B cell (primary cell): ENCODE measurements at regions not wholly inside any gene's neighbourhood (a gene's known extent, or its start where the extent isn't known, plus 50 kb on each side); places are given as distances from the start of the nearest gene placed in this dataset.

Experiments used
- EZH2 ChIP-seq: IDR thresholded peaks from 2 replicates; pipeline ENCODE4 v1.6.1; 2012; ENCODE audit warnings: borderline replicate concordance, low read depth, mild to moderate bottlenecking, moderate library complexity, low read length; ENCODE audit not compliant: insufficient read depth, poor library complexity, severe bottlenecking
- TF ChIP-seq, protein P1 (sequence below): fragments of 200-600 bp; IDR thresholded peaks from one replicate; pipeline ENCODE4 v1.8.0; 2022; ENCODE audit warnings: antibody characterized with exemption, mild to moderate bottlenecking

DNA sequence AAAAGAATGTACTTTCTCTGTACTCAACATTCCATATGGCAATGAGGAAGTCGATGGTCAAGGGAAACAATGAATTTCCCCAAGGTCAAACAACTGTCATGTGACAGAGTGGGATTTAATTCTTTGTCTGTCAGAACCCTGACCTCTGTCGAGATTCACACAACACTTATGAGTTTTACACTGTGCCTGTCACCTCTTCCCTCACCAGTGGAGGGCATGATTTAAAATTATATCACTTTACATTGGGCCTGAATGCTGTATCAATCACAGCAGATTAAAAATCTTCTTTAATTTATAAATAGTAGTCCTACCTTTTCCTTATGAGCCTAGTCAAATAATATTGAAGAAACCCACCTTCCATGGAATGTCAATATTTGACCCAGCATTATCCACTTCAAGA, 276.7 kb downstream of the CDH10 start:
- TF ChIP-seq, protein P1, sequence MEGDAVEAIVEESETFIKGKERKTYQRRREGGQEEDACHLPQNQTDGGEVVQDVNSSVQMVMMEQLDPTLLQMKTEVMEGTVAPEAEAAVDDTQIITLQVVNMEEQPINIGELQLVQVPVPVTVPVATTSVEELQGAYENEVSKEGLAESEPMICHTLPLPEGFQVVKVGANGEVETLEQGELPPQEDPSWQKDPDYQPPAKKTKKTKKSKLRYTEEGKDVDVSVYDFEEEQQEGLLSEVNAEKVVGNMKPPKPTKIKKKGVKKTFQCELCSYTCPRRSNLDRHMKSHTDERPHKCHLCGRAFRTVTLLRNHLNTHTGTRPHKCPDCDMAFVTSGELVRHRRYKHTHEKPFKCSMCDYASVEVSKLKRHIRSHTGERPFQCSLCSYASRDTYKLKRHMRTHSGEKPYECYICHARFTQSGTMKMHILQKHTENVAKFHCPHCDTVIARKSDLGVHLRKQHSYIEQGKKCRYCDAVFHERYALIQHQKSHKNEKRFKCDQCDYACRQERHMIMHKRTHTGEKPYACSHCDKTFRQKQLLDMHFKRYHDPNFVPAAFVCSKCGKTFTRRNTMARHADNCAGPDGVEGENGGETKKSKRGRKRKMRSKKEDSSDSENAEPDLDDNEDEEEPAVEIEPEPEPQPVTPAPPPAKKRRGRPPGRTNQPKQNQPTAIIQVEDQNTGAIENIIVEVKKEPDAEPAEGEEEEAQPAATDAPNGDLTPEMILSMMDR = no peak
- no peak for TF ChIP-seq EZH2
